ENCODE measurements at regions not wholly inside any gene's neighbourhood (a gene's known extent, or its start where the extent isn't known, plus 50 kb on each side); places are given as distances from the start of the nearest gene placed in this dataset.
"Not testable (repeated sequence)": the region's sequence is repeated elsewhere in the genome, so short reads cannot be mapped to it uniquely, and the experiment has no call there.

GRCh38 chr16:22638393-22639206, 127.9 kb downstream of the NPIPB5 start:
- intact Hi-C loops (cut with micrococcal nuclease; ENCODE audit: unreplicated experiment) = no loop called here
- Histone ChIP-seq H3K36me3 (ENCODE audit: insufficient read depth, low read length, poor library complexity, severe bottlenecking) (no peaks in the 10 kb centered on the region), H3K9me3 (ENCODE audit: low read depth, low read length, poor library complexity, severe bottlenecking) (no peaks in the 10 kb centered on the region), H3K4me3 (ENCODE audit: low read depth, low read length, poor library complexity, severe bottlenecking) (no peak overlapping the region), H3K4me1 (ENCODE audit: insufficient read depth, low read length, poor library complexity, severe bottlenecking) (no peaks in the 10 kb centered on the region), H3K27me3 (replicated peaks; ENCODE audit: insufficient read depth, low read depth, low read length, poor library complexity) (peaks cover 53% of the 10 kb centered on the region), H3K27ac (ENCODE audit: low read depth, low read length, poor library complexity, severe bottlenecking) (no peak overlapping the region)
- TF ChIP-seq EZH2 (IDR thresholded peaks at IDR 0.05; ENCODE audit: borderline replicate concordance, low read depth, low read length, poor library complexity, severe bottlenecking) (no peak), CTCF (conservative IDR thresholded peaks at IDR 0.05; ENCODE audit: low read depth, low read length) (no peak)
- no TSS peak for BruUV-seq (replicated peaks)
- ChIA-PET POLR2A (ENCODE audit: low non-redundant PET) (no interaction called here), CTCF (no interaction called here)
- no peak for DNase-seq (ENCODE audit: low spot score)

GRCh38 chr16:22641131-22641628, 130.5 kb downstream of the NPIPB5 start:
- no peak overlapping the region for H3K27ac ChIP-seq (ENCODE audit: low read depth, low read length, poor library complexity, severe bottlenecking)
- BruUV-seq (replicated peaks) = no TSS peak
- TF ChIP-seq EZH2 (IDR thresholded peaks at IDR 0.05; ENCODE audit: borderline replicate concordance, low read depth, low read length, poor library complexity, severe bottlenecking) (no peak), CTCF (conservative IDR thresholded peaks at IDR 0.05; ENCODE audit: low read depth, low read length) (no peak)
- ChIA-PET POLR2A (ENCODE audit: low non-redundant PET) (no interaction called here), CTCF (no interaction called here)
- H3K27me3 ChIP-seq (replicated peaks; ENCODE audit: insufficient read depth, low read depth, low read length, poor library complexity) = peaks cover 54% of the 10 kb centered on the region
- no peaks in the 10 kb centered on the region for H3K9me3 ChIP-seq (ENCODE audit: low read depth, low read length, poor library complexity, severe bottlenecking)
- H3K4me3 ChIP-seq (ENCODE audit: low read depth, low read length, poor library complexity, severe bottlenecking) = no peak overlapping the region
- intact Hi-C loops (cut with micrococcal nuclease; ENCODE audit: unreplicated experiment) = no loop called here
- H3K4me1 ChIP-seq (ENCODE audit: insufficient read depth, low read length, poor library complexity, severe bottlenecking) = no peaks in the 10 kb centered on the region
- no peaks in the 10 kb centered on the region for H3K36me3 ChIP-seq (ENCODE audit: insufficient read depth, low read length, poor library complexity, severe bottlenecking)
- DNase-seq (ENCODE audit: low spot score) = peak; percentile 47

GRCh38 chr16:22642416-22643088, 131.9 kb downstream of the NPIPB5 start:
- no peaks in the 10 kb centered on the region for H3K4me1 ChIP-seq (ENCODE audit: insufficient read depth, low read length, poor library complexity, severe bottlenecking)
- H3K36me3 ChIP-seq (ENCODE audit: insufficient read depth, low read length, poor library complexity, severe bottlenecking) = no peaks in the 10 kb centered on the region
- TF ChIP-seq EZH2 (IDR thresholded peaks at IDR 0.05; ENCODE audit: borderline replicate concordance, low read depth, low read length, poor library complexity, severe bottlenecking) (no peak), CTCF (conservative IDR thresholded peaks at IDR 0.05; ENCODE audit: low read depth, low read length) (no peak)
- no peaks in the 10 kb centered on the region for H3K9me3 ChIP-seq (ENCODE audit: low read depth, low read length, poor library complexity, severe bottlenecking)
- CTCF ChIA-PET = no interaction called here
- H3K4me3 ChIP-seq (ENCODE audit: low read depth, low read length, poor library complexity, severe bottlenecking) = no peak overlapping the region
- peaks cover 66% of the 10 kb centered on the region for H3K27me3 ChIP-seq (replicated peaks; ENCODE audit: insufficient read depth, low read depth, low read length, poor library complexity)
- intact Hi-C loops (cut with micrococcal nuclease; ENCODE audit: unreplicated experiment) = no loop called here
- H3K27ac ChIP-seq (ENCODE audit: low read depth, low read length, poor library complexity, severe bottlenecking) = no peak overlapping the region
- POLR2A ChIA-PET (ENCODE audit: low non-redundant PET) = no interaction called here
- no peak for DNase-seq (ENCODE audit: low spot score)
- BruUV-seq (replicated peaks) = no TSS peak

- DNase-seq (ENCODE audit: low spot score); H3K4me3 ChIP-seq (ENCODE audit: low read depth, low read length, poor library complexity, severe bottlenecking); H3K4me1 ChIP-seq (ENCODE audit: insufficient read depth, low read length, poor library complexity, severe bottlenecking); H3K27ac ChIP-seq (ENCODE audit: low read depth, low read length, poor library complexity, severe bottlenecking); POLR2A ChIA-PET (ENCODE audit: low non-redundant PET); intact Hi-C loops (cut with micrococcal nuclease; ENCODE audit: unreplicated experiment); CTCF ChIA-PET; H3K36me3 ChIP-seq (ENCODE audit: insufficient read depth, low read length, poor library complexity, severe bottlenecking); BruUV-seq (replicated peaks); H3K9me3 ChIP-seq (ENCODE audit: low read depth, low read length, poor library complexity, severe bottlenecking): not testable (repeated sequence)
- peaks cover 73% of the 10 kb centered on the region for H3K27me3 ChIP-seq (replicated peaks; ENCODE audit: insufficient read depth, low read depth, low read length, poor library complexity)
Observed at GRCh38 chr16:22643203-22643602, 132.5 kb downstream of the NPIPB5 start.

Data from A673 (cell line).